ENCODE measurements at regions not wholly inside any gene's neighbourhood (a gene's known extent, or its start where the extent isn't known, plus 50 kb on each side); places are given as distances from the start of the nearest gene placed in this dataset.

DNA sequence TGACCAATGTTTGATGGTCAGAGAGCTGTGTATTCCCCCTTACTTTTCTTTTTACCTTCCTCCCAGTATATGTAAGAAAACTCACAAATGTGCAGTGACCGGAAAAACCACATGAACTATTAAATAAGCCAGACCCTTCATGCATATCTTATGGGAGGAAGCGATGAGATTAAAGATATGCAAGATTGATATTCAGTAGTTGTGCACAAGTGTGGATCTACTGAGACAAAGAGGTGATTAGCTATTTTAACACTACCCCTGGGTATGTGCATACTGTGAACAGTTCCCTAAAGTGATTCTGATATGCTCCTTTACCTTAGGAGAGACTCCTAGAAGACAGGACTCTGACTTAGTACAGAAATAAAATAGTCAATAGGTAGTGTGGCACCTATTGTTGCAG, 328.3 kb downstream of the EPHA4 start (continued):
- TF ChIP-seq ZNF488 (tag by site-specific recombination; IDR thresholded peaks at IDR 0.05) = no peak
- no peak for TF ChIP-seq ZNF175 (tag by site-specific recombination; IDR thresholded peaks at IDR 0.05)
- TF ChIP-seq BCL11A (tag by site-specific recombination; IDR thresholded peaks at IDR 0.05; ENCODE audit: low read depth) = no peak
- no peak for TF ChIP-seq ZNF548 (tag by site-specific recombination; IDR thresholded peaks at IDR 0.05)
- no peak for TF ChIP-seq RBAK (tag by site-specific recombination; IDR thresholded peaks at IDR 0.05)
- TF ChIP-seq, protein P1, sequence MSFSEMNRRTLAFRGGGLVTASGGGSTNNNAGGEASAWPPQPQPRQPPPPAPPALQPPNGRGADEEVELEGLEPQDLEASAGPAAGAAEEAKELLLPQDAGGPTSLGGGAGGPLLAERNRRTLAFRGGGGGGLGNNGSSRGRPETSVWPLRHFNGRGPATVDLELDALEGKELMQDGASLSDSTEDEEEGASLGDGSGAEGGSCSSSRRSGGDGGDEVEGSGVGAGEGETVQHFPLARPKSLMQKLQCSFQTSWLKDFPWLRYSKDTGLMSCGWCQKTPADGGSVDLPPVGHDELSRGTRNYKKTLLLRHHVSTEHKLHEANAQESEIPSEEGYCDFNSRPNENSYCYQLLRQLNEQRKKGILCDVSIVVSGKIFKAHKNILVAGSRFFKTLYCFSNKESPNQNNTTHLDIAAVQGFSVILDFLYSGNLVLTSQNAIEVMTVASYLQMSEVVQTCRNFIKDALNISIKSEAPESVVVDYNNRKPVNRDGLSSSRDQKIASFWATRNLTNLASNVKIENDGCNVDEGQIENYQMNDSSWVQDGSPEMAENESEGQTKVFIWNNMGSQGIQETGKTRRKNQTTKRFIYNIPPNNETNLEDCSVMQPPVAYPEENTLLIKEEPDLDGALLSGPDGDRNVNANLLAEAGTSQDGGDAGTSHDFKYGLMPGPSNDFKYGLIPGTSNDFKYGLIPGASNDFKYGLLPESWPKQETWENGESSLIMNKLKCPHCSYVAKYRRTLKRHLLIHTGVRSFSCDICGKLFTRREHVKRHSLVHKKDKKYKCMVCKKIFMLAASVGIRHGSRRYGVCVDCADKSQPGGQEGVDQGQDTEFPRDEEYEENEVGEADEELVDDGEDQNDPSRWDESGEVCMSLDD (tag by site-specific recombination; IDR thresholded peaks at IDR 0.05) = no peak

DNA sequence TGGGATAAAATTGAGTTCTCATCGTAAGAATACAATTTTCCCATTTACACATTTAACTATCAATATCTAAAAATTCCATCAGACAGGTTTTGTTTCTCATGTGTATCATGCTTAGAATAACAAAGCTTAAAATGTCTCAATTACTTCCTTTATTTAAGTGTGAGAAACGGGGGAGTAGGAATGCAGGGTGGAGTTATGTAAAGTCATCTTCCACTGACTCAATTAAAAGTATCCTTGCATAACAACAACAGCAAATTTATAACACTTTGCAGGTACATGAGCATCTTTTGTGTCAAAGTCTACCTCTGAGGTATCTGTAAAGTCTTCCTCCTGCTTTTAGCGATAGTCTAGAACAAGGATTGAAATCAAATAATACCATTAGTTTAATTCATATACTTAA, 327.1 kb downstream of the EPHA4 start:
- CTCF ChIA-PET = interaction anchor here (0.6 kb wide), 2 partner anchors 246 to 630 kb away, joined by 3 read pairs; no protein-coding TSS in a partner anchor
- Histone ChIP-seq H3K4me3 (ENCODE audit: low read depth, low read length) (no peak overlapping the region), H3K4me1 (ENCODE audit: control insufficient read depth, insufficient read depth, low read length) (no peaks in the 10 kb centered on the region), H3K9me3 (ENCODE audit: control insufficient read depth, insufficient read depth, low read depth, low read length) (no peaks in the 10 kb centered on the region), H3K36me3 (ENCODE audit: control insufficient read depth in 2 of 2, insufficient read depth in 1 of 2, low read length in 2 of 2) (no peaks in the 10 kb centered on the region), H3K27ac (ENCODE audit: extremely low read depth, low read depth, low read length) (no peak overlapping the region)
- TF ChIP-seq ZNF266 (tag by site-specific recombination; IDR thresholded peaks at IDR 0.05; ENCODE audit: low read depth) (no peak), ZNF138 (tag by site-specific recombination; IDR thresholded peaks at IDR 0.05; ENCODE audit: borderline replicate concordance) (no peak), ZNF169 (tag by site-specific recombination; IDR thresholded peaks at IDR 0.05) (no peak), ZNF354C (tag by site-specific recombination; IDR thresholded peaks at IDR 0.05; ENCODE audit: borderline replicate concordance, low read depth) (no peak), ZNF600 (tag by site-specific recombination; IDR thresholded peaks at IDR 0.05) (no peak)
- TF ChIP-seq, protein P2, sequence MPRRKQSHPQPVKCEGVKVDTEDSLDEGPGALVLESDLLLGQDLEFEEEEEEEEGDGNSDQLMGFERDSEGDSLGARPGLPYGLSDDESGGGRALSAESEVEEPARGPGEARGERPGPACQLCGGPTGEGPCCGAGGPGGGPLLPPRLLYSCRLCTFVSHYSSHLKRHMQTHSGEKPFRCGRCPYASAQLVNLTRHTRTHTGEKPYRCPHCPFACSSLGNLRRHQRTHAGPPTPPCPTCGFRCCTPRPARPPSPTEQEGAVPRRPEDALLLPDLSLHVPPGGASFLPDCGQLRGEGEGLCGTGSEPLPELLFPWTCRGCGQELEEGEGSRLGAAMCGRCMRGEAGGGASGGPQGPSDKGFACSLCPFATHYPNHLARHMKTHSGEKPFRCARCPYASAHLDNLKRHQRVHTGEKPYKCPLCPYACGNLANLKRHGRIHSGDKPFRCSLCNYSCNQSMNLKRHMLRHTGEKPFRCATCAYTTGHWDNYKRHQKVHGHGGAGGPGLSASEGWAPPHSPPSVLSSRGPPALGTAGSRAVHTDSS (tag by site-specific recombination; IDR thresholded peaks at IDR 0.05) = no peak
- POLR2A ChIA-PET = no interaction called here

DNA sequence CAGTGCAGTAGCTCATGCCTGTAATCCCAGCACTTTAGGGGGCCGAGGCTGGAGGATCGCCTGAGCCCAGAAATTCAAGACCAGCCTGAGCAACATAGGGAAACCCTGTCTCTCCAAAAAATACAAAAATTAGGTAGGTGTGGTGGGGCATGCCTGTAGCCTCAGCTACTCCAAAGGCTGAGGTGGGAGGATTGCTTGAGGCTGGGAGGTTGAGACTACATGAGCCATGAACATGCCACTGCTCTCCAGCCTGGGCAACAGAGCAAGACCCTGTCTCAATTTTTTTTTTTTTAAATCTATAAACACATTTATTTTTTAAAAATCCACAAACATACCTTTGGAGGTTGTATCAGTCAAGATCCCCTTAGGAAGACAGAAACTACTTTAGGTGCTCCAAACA, 326.3 kb downstream of the EPHA4 start:
- Histone ChIP-seq H3K36me3 (ENCODE audit: control insufficient read depth in 2 of 2, insufficient read depth in 1 of 2, low read length in 2 of 2) (no peaks in the 10 kb centered on the region), H3K4me1 (ENCODE audit: control insufficient read depth, insufficient read depth, low read length) (no peaks in the 10 kb centered on the region), H3K4me3 (ENCODE audit: low read depth, low read length) (no peak overlapping the region), H3K27ac (ENCODE audit: extremely low read depth, low read depth, low read length) (no peak overlapping the region), H3K9me3 (ENCODE audit: control insufficient read depth, insufficient read depth, low read depth, low read length) (no peaks in the 10 kb centered on the region)
- ChIA-PET CTCF (interaction anchor here (0.6 kb wide), 1 partner anchor 247 kb away, joined by 3 read pairs; no protein-coding TSS in a partner anchor), POLR2A (no interaction called here)
- TF ChIP-seq FEZF1 (tag by site-specific recombination; IDR thresholded peaks at IDR 0.05) (no peak), SALL2 (tag by site-specific recombination; IDR thresholded peaks at IDR 0.05; ENCODE audit: borderline replicate concordance) (no peak), ZNF221 (tag by site-specific recombination; IDR thresholded peaks at IDR 0.05; ENCODE audit: borderline replicate concordance) (no peak), KLF8 (tag by site-specific recombination; IDR thresholded peaks at IDR 0.05) (no peak), ZNF610 (tag by site-specific recombination; IDR thresholded peaks at IDR 0.05; ENCODE audit: borderline replicate concordance) (no peak), HOXD13 (CRISPR knock-in tag; IDR thresholded peaks at IDR 0.05; ENCODE audit: borderline replicate concordance) (no peak), ZNF2 (tag by site-specific recombination; IDR thresholded peaks at IDR 0.05) (no peak), KLF17 (tag by site-specific recombination; IDR thresholded peaks at IDR 0.05) (no peak), ZNF18 (tag by site-specific recombination; IDR thresholded peaks at IDR 0.05) (no peak)
- TF ChIP-seq, protein P3, sequence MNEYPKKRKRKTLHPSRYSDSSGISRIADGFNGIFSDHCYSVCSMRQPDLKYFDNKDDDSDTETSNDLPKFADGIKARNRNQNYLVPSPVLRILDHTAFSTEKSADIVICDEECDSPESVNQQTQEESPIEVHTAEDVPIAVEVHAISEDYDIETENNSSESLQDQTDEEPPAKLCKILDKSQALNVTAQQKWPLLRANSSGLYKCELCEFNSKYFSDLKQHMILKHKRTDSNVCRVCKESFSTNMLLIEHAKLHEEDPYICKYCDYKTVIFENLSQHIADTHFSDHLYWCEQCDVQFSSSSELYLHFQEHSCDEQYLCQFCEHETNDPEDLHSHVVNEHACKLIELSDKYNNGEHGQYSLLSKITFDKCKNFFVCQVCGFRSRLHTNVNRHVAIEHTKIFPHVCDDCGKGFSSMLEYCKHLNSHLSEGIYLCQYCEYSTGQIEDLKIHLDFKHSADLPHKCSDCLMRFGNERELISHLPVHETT (tag by site-specific recombination; IDR thresholded peaks at IDR 0.05) = no peak
